ENCODE measurements at regions not wholly inside any gene's neighbourhood (a gene's known extent, or its start where the extent isn't known, plus 50 kb on each side); places are given as distances from the start of the nearest gene placed in this dataset.

- peaks cover 12% of the 10 kb centered on the region for H3K4me1 ChIP-seq (ENCODE audit: control insufficient read depth, insufficient read depth, low read length, poor library complexity, severe bottlenecking)
- H3K27ac ChIP-seq (ENCODE audit: low read depth, low read length, severe bottlenecking) = no peak overlapping the region
- no peak overlapping the region for H3K4me3 ChIP-seq (ENCODE audit: extremely low read depth, insufficient read depth, low read length, poor library complexity, severe bottlenecking)
- peaks cover 10% of the 10 kb centered on the region for H3K9me3 ChIP-seq (ENCODE audit: control insufficient read depth, low read length)
- H3K36me3 ChIP-seq (ENCODE audit: control insufficient read depth, insufficient read depth, low read length) = no peaks in the 10 kb centered on the region
- WGBS, 2 experiments (ENCODE audit: insufficient coverage in 2 of 2) = no CpG with 5 or more reads among the region's 1 CpG
Measured at GRCh38 chr9:115195912-115196311, 78.0 kb upstream of the TNC start.

GRCh38 chr9:115196919-115197318, 79.0 kb upstream of the TNC start:
- no peak overlapping the region for H3K4me3 ChIP-seq (ENCODE audit: extremely low read depth, insufficient read depth, low read length, poor library complexity, severe bottlenecking)
- peaks cover 12% of the 10 kb centered on the region for H3K4me1 ChIP-seq (ENCODE audit: control insufficient read depth, insufficient read depth, low read length, poor library complexity, severe bottlenecking)
- H3K36me3 ChIP-seq (ENCODE audit: control insufficient read depth, insufficient read depth, low read length) = no peaks in the 10 kb centered on the region
- peaks cover 8% of the 10 kb centered on the region for H3K9me3 ChIP-seq (ENCODE audit: control insufficient read depth, low read length)
- no peak overlapping the region for H3K27ac ChIP-seq (ENCODE audit: low read depth, low read length, severe bottlenecking)
- WGBS, 2 experiments (ENCODE audit: insufficient coverage in 2 of 2) = 68 to 84% methylated on average over 2 to 3 of the region's 3 CpGs

GRCh38 chr9:115198001-115198400, 80.0 kb upstream of the TNC start:
- H3K9me3 ChIP-seq (ENCODE audit: control insufficient read depth, low read length) = peaks cover 8% of the 10 kb centered on the region
- no peak overlapping the region for H3K27ac ChIP-seq (ENCODE audit: low read depth, low read length, severe bottlenecking)
- H3K4me3 ChIP-seq (ENCODE audit: extremely low read depth, insufficient read depth, low read length, poor library complexity, severe bottlenecking) = no peak overlapping the region
- WGBS, 2 experiments (ENCODE audit: insufficient coverage in 2 of 2) = 54 to 72% methylated on average over 3 of the region's 4 CpGs
- H3K36me3 ChIP-seq (ENCODE audit: control insufficient read depth, insufficient read depth, low read length) = no peaks in the 10 kb centered on the region
- H3K4me1 ChIP-seq (ENCODE audit: control insufficient read depth, insufficient read depth, low read length, poor library complexity, severe bottlenecking) = peaks cover 12% of the 10 kb centered on the region

- 50 to 65% methylated on average over 2 to 3 of the region's 3 CpGs for WGBS, 2 experiments (ENCODE audit: insufficient coverage in 2 of 2)
- no peak overlapping the region for H3K4me3 ChIP-seq (ENCODE audit: extremely low read depth, insufficient read depth, low read length, poor library complexity, severe bottlenecking)
- no peaks in the 10 kb centered on the region for H3K9me3 ChIP-seq (ENCODE audit: control insufficient read depth, low read length)
- H3K36me3 ChIP-seq (ENCODE audit: control insufficient read depth, insufficient read depth, low read length) = no peaks in the 10 kb centered on the region
- H3K4me1 ChIP-seq (ENCODE audit: control insufficient read depth, insufficient read depth, low read length, poor library complexity, severe bottlenecking) = peaks cover 21% of the 10 kb centered on the region
- H3K27ac ChIP-seq (ENCODE audit: low read depth, low read length, severe bottlenecking) = no peak overlapping the region
Measured at GRCh38 chr9:115200711-115201505, 83.0 kb upstream of the TNC start.

GRCh38 chr9:115202181-115202580, 84.2 kb upstream of the TNC start:
- Histone ChIP-seq H3K4me1 (ENCODE audit: control insufficient read depth, insufficient read depth, low read length, poor library complexity, severe bottlenecking) (peaks cover 20% of the 10 kb centered on the region), H3K4me3 (ENCODE audit: extremely low read depth, insufficient read depth, low read length, poor library complexity, severe bottlenecking) (no peak overlapping the region), H3K9me3 (ENCODE audit: control insufficient read depth, low read length) (no peaks in the 10 kb centered on the region), H3K27ac (ENCODE audit: low read depth, low read length, severe bottlenecking) (no peak overlapping the region), H3K36me3 (ENCODE audit: control insufficient read depth, insufficient read depth, low read length) (no peaks in the 10 kb centered on the region)
- WGBS, 2 experiments (ENCODE audit: insufficient coverage in 2 of 2) = 88% methylated on average over 1 of the region's 1 CpG; no CpG with 5 or more reads in 1 of the 2 experiments

GRCh38 chr9:115202960-115203751, 85.2 kb upstream of the TNC start:
- Histone ChIP-seq H3K9me3 (ENCODE audit: control insufficient read depth, low read length) (no peaks in the 10 kb centered on the region), H3K36me3 (ENCODE audit: control insufficient read depth, insufficient read depth, low read length) (no peaks in the 10 kb centered on the region), H3K4me3 (ENCODE audit: extremely low read depth, insufficient read depth, low read length, poor library complexity, severe bottlenecking) (no peak overlapping the region), H3K27ac (ENCODE audit: low read depth, low read length, severe bottlenecking) (no peak overlapping the region), H3K4me1 (ENCODE audit: control insufficient read depth, insufficient read depth, low read length, poor library complexity, severe bottlenecking) (peaks cover 12% of the 10 kb centered on the region)
- WGBS, 2 experiments (ENCODE audit: insufficient coverage in 2 of 2) = 83 to 100% methylated on average over 1 of the region's 2 CpGs

- Histone ChIP-seq H3K36me3 (ENCODE audit: control insufficient read depth, insufficient read depth, low read length) (no peaks in the 10 kb centered on the region), H3K4me1 (ENCODE audit: control insufficient read depth, insufficient read depth, low read length, poor library complexity, severe bottlenecking) (peaks cover 18% of the 10 kb centered on the region), H3K27ac (ENCODE audit: low read depth, low read length, severe bottlenecking) (no peak overlapping the region), H3K4me3 (ENCODE audit: extremely low read depth, insufficient read depth, low read length, poor library complexity, severe bottlenecking) (no peak overlapping the region), H3K9me3 (ENCODE audit: control insufficient read depth, low read length) (no peaks in the 10 kb centered on the region)
- WGBS, 2 experiments (ENCODE audit: insufficient coverage in 2 of 2) = no CpG with 5 or more reads among the region's 1 CpG
Measured at GRCh38 chr9:115204904-115205453, 87.0 kb upstream of the TNC start.

- peaks cover 25% of the 10 kb centered on the region for H3K4me1 ChIP-seq (ENCODE audit: control insufficient read depth, insufficient read depth, low read length, poor library complexity, severe bottlenecking)
- peak overlapping the region; percentile 48 for H3K27ac ChIP-seq (ENCODE audit: low read depth, low read length, severe bottlenecking)
- no peak overlapping the region for H3K4me3 ChIP-seq (ENCODE audit: extremely low read depth, insufficient read depth, low read length, poor library complexity, severe bottlenecking)
- no peaks in the 10 kb centered on the region for H3K36me3 ChIP-seq (ENCODE audit: control insufficient read depth, insufficient read depth, low read length)
- 43 to 100% methylated on average over 1 of the region's 3 CpGs for WGBS, 2 experiments (ENCODE audit: insufficient coverage in 2 of 2)
- no peaks in the 10 kb centered on the region for H3K9me3 ChIP-seq (ENCODE audit: control insufficient read depth, low read length)
Measured at GRCh38 chr9:115207003-115207836, 89.3 kb upstream of the TNC start.

GRCh38 chr9:115208501-115208900, 90.5 kb upstream of the TNC start:
- Histone ChIP-seq H3K4me1 (ENCODE audit: control insufficient read depth, insufficient read depth, low read length, poor library complexity, severe bottlenecking) (peaks cover 25% of the 10 kb centered on the region), H3K36me3 (ENCODE audit: control insufficient read depth, insufficient read depth, low read length) (no peaks in the 10 kb centered on the region), H3K27ac (ENCODE audit: low read depth, low read length, severe bottlenecking) (no peak overlapping the region), H3K9me3 (ENCODE audit: control insufficient read depth, low read length) (no peaks in the 10 kb centered on the region), H3K4me3 (ENCODE audit: extremely low read depth, insufficient read depth, low read length, poor library complexity, severe bottlenecking) (no peak overlapping the region)

- Histone ChIP-seq H3K4me1 (ENCODE audit: control insufficient read depth, insufficient read depth, low read length, poor library complexity, severe bottlenecking) (peaks cover 23% of the 10 kb centered on the region), H3K27ac (ENCODE audit: low read depth, low read length, severe bottlenecking) (no peak overlapping the region), H3K9me3 (ENCODE audit: control insufficient read depth, low read length) (no peaks in the 10 kb centered on the region), H3K36me3 (ENCODE audit: control insufficient read depth, insufficient read depth, low read length) (no peaks in the 10 kb centered on the region), H3K4me3 (ENCODE audit: extremely low read depth, insufficient read depth, low read length, poor library complexity, severe bottlenecking) (no peak overlapping the region)
- WGBS, 2 experiments (ENCODE audit: insufficient coverage in 2 of 2) = 29% methylated on average over 2 of the region's 2 CpGs; no CpG with 5 or more reads in 1 of the 2 experiments
Measured at GRCh38 chr9:115209601-115210306, 91.8 kb upstream of the TNC start.

Data from mesodermal cell (in vitro differentiated cells).